CD4-positive, alpha-beta T cell (primary cell): ENCODE measurements at regions not wholly inside any gene's neighbourhood (a gene's known extent, or its start where the extent isn't known, plus 50 kb on each side); places are given as distances from the start of the nearest gene placed in this dataset.

Experiments used
- ATAC-seq: fragments of 200-7000 bp; cut with Tn5 transposase; one replicate; pipeline ENCODE4 v1.10.0; 2022; ENCODE audit warnings: mild to moderate bottlenecking; ENCODE audit not compliant: poor library complexity
- CTCF ChIA-PET: fragments of 350-600 bp; sonication (Branson Sonifier 250); formaldehyde crosslinking; loops from one replicate; lab custom pipeline; 2021; ENCODE audit warnings: antibody characterized with exemption, inconsistent platforms; lab: Charles Lee
- POLR2A ChIA-PET: fragments of 350-600 bp; sonication (Branson Sonifier 250); formaldehyde crosslinking; loops from one replicate; lab custom pipeline; 2021; ENCODE audit warnings: antibody characterized with exemption, inconsistent platforms; lab: Charles Lee
- DNase-seq, 14 experiments: peaks; one replicate each; pipeline ENCODE4 v3.0.0-alpha.2; 2013 to 2020; ENCODE audit warnings: mixed read lengths in 2 of 14
- H3K27ac ChIP-seq, 2 donors: one replicate each; pipeline versions ENCODE4 v1.5.1 to v1.7.0; 2013; ENCODE audit warnings: low read length in 2 of 2, low read depth in 1 of 2, mild to moderate bottlenecking in 1 of 2
- H3K27me3 ChIP-seq, 2 experiments: 1 replicate in 1 of 2; 2 replicates in 1 of 2; pipeline versions ENCODE4 v1.6.1 to v1.7.0; 2013; ENCODE audit warnings: low read length in 2 of 2, control low read depth in 1 of 2, mild to moderate bottlenecking in 1 of 2, moderate library complexity in 1 of 2; ENCODE audit not compliant: insufficient read depth in 2 of 2, control insufficient read depth in 1 of 2
- H3K36me3 ChIP-seq: one replicate; pipeline ENCODE4 v1.6.1; 2013; ENCODE audit warnings: low read length, control low read depth; ENCODE audit not compliant: insufficient read depth
- H3K4me1 ChIP-seq: one replicate; pipeline ENCODE4 v1.6.1; 2013; ENCODE audit warnings: low read length, control low read depth; ENCODE audit not compliant: insufficient read depth
- H3K4me3 ChIP-seq: one replicate; pipeline ENCODE4 v1.5.1; 2013; ENCODE audit warnings: mild to moderate bottlenecking, low read length, moderate library complexity
- H3K9me3 ChIP-seq, 2 experiments: 1 replicate in 1 of 2; 2 replicates in 1 of 2; pipeline versions ENCODE4 v1.6.1 to v1.7.0; 2013; ENCODE audit warnings: low read length in 2 of 2, mild to moderate bottlenecking in 2 of 2, control low read depth in 1 of 2, moderate library complexity in 1 of 2; ENCODE audit not compliant: control insufficient read depth in 1 of 2, insufficient read depth in 1 of 2
- H3K27ac Mint-ChIP-seq: one replicate; pipeline ENCODE4 v1.8.0; 2020; ENCODE audit warnings: mixed read lengths
- H3K27me3 Mint-ChIP-seq: one replicate; pipeline ENCODE4 v1.8.0; 2021; ENCODE audit warnings: mixed read lengths
- H3K36me3 Mint-ChIP-seq: one replicate; pipeline ENCODE4 v1.8.0; 2021; ENCODE audit warnings: low read depth, mixed read lengths
- H3K4me1 Mint-ChIP-seq: one replicate; pipeline ENCODE4 v1.8.0; 2021; ENCODE audit warnings: low read depth, mixed read lengths
- H3K4me3 Mint-ChIP-seq: one replicate; pipeline ENCODE4 v1.8.0; 2020; ENCODE audit warnings: mild to moderate bottlenecking, mixed read lengths
- H3K9me3 Mint-ChIP-seq: one replicate; pipeline ENCODE4 v1.8.0; 2020; ENCODE audit warnings: mixed read lengths
- CTCF ChIP-seq: fragments of 200-600 bp; IDR thresholded peaks from one replicate; pipeline ENCODE4 v1.8.0; 2022; ENCODE audit warnings: antibody characterized with exemption, mild to moderate bottlenecking
- intact Hi-C, 2 experiments: fragments of 100-400 bp; cut with DNase I in 1 of 2; cut with micrococcal nuclease in 1 of 2; formaldehyde crosslinking; loops; one replicate each; pipeline versions ENCODE4 v1.15.1 to v1.9.0; 2023 to 2025; cut with DNase I, micrococcal nuclease

- H3K27me3 ChIP-seq: no peaks in the 10 kb centered on the region
- CTCF ChIA-PET: interaction anchor here (1.0 kb wide), 1 partner anchor 15 kb away, joined by 3 read pairs; no protein-coding TSS in a partner anchor
- no peak overlapping the region for H3K4me3 Mint-ChIP-seq
- intact Hi-C loops: no loop called here
- no peak overlapping the region for H3K27ac Mint-ChIP-seq
- H3K4me3 ChIP-seq: no peak overlapping the region
- ATAC-seq: no peak
- H3K4me1 ChIP-seq: no peaks in the 10 kb centered on the region
- H3K9me3 Mint-ChIP-seq: no peaks in the 10 kb centered on the region
- H3K4me1 Mint-ChIP-seq: no peaks in the 10 kb centered on the region
- H3K27me3 Mint-ChIP-seq: no peaks in the 10 kb centered on the region
- H3K9me3 ChIP-seq: peaks cover 0 to 10% of the 10 kb centered on the region in 2 experiments
- H3K36me3 ChIP-seq: no peaks in the 10 kb centered on the region
- POLR2A ChIA-PET: no interaction called here
- TF ChIP-seq CTCF: no peak
- DNase-seq: no peak
- H3K27ac ChIP-seq: no peak overlapping the region
- no peaks in the 10 kb centered on the region for H3K36me3 Mint-ChIP-seq
Observed at GRCh38 chr9:28730111-28730510, 1156.8 kb upstream of the C9orf72 start.

GRCh38 chr9:28735738-28736342 is 1162.6 kb upstream of the C9orf72 start:
- CTCF ChIA-PET: no interaction called here
- Mint-ChIP-seq H3K27me3 (no peaks in the 10 kb centered on the region), H3K4me3 (no peak overlapping the region), H3K36me3 (no peaks in the 10 kb centered on the region), H3K9me3 (peaks cover 4% of the 10 kb centered on the region), H3K27ac (no peak overlapping the region), H3K4me1 (no peaks in the 10 kb centered on the region)
- Histone ChIP-seq H3K9me3 (peaks cover 0 to 5% of the 10 kb centered on the region in 2 experiments), H3K27ac (no peak overlapping the region), H3K36me3 (no peaks in the 10 kb centered on the region), H3K4me3 (no peak overlapping the region), H3K27me3 (no peaks in the 10 kb centered on the region), H3K4me1 (no peaks in the 10 kb centered on the region)
- ATAC-seq (no peak), DNase-seq (no peak)
- POLR2A ChIA-PET: no interaction called here
- intact Hi-C loops: no loop called here
- no peak for TF ChIP-seq CTCF

GRCh38 chr9:28741459-28741858 is 1168.2 kb upstream of the C9orf72 start:
- intact Hi-C loops: no loop called here
- CTCF ChIA-PET: no interaction called here
- TF ChIP-seq CTCF: no peak

More at GRCh38 chr9:28741459-28741858, 1168.2 kb upstream of the C9orf72 start:
- H3K36me3 ChIP-seq: no peaks in the 10 kb centered on the region
- POLR2A ChIA-PET: no interaction called here
- no peak overlapping the region for H3K27ac Mint-ChIP-seq
- no peaks in the 10 kb centered on the region for H3K36me3 Mint-ChIP-seq
- H3K9me3 Mint-ChIP-seq: peaks cover 14% of the 10 kb centered on the region
- no peaks in the 10 kb centered on the region for H3K4me1 Mint-ChIP-seq
- no peak overlapping the region for H3K4me3 Mint-ChIP-seq
- DNase-seq: no peak
- H3K4me1 ChIP-seq: no peaks in the 10 kb centered on the region
- H3K9me3 ChIP-seq: peaks cover 10 to 12% of the 10 kb centered on the region in 2 experiments
- H3K4me3 ChIP-seq: no peak overlapping the region
- H3K27ac ChIP-seq: no peak overlapping the region
- no peaks in the 10 kb centered on the region for H3K27me3 ChIP-seq
- H3K27me3 Mint-ChIP-seq: no peaks in the 10 kb centered on the region
- ATAC-seq: no peak
